GM18507 (cell line): ENCODE measurements at regions not wholly inside any gene's neighbourhood (a gene's known extent, or its start where the extent isn't known, plus 50 kb on each side); places are given as distances from the start of the nearest gene placed in this dataset.
"Not testable (repeated sequence)": the region's sequence is repeated elsewhere in the genome, so short reads cannot be mapped to it uniquely, and the experiment has no call there.

Experiments used
- DNase-seq: peaks from one replicate; pipeline ENCODE4 v3.0.0; 2011; ENCODE audit warnings: low read depth; ENCODE audit not compliant: insufficient read length; ENCODE audit errors: extremely low spot score
- FAIRE-seq: peaks from 2 replicates; lab custom pipeline; 2011; peaks lifted over from hg19 to GRCh38; lab: Jason Lieb, UNC

DNA sequence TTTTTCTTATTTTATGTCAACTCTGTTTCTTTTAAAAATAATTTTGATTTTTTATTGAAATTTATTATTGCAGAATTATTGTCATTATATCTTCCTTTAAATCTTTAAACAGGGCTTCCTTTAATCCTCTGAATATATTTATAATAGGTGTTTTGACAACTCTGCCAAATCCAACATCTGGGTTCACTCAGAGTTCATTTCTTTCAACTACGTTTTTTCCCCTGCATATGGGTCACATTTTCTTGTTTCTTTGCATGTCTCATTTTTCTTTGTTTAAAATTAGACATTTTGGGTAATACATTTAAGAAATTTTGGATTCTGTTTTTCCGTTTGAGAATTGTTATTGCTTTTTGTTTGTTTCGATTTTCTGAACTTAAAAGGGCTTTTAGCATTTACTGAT, 655.1 kb upstream of the CITED2 start:
- no peak for FAIRE-seq
- DNase-seq, result no peak

DNA sequence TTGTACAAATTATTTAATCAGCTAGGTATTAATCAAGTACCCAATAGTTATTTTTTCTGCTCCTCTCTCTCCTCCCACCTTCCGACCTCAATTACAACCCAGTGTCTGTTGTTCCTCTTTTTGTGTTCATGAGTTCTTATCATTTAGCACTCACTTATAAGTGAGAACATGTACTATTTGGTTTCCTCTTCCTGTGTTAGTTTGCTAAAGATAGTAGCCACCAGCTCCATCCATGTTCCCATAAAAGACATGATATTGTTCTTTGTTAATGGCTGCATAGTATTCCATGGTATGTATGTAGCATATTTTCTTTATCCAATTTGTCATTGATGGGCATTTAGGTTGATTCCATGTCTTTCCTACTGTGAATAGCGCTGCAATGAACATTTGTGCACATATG, 652.8 kb upstream of the CITED2 start:
- FAIRE-seq (no peak), DNase-seq (no peak)

DNA sequence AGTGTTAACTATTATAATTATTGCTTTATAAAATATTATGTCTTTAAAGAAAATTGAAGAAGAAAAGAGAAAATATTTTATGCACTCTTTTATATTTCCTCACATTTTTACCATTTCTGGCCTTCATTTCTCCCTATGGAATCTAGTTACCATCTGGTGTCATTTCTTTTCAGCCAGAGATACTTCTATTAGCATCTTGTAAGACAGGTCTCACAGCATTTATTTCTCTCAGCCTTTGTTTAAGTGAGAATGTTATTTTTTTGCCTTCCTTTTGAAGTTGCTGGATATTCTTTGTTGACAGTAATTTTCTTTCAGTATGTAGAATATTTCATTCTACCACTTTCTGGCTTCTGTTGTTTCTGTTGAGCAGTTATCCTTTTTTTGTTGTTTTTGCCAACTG, 652.1 kb upstream of the CITED2 start:
- DNase-seq, result no peak
- FAIRE-seq, result no peak

DNA sequence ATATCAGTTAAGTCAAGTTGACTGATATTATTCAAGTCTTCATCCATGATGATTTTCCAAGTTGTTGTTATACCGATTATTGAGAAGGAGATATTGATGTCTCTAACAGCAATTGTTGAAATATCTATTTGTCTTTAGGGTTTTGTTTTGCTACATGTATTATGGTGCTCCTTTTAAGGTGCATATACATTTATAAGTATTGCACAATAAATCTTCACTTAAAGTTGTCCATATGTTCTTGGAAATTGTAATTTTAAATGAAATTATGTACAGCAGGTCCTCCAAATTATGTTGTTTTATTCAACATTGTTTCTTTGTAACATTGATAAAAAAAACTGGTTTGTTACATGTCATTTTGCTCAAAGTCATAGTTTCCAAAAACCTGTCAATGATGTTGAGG, 650.7 kb upstream of the CITED2 start:
- FAIRE-seq, result no peak
- no peak for DNase-seq

DNA sequence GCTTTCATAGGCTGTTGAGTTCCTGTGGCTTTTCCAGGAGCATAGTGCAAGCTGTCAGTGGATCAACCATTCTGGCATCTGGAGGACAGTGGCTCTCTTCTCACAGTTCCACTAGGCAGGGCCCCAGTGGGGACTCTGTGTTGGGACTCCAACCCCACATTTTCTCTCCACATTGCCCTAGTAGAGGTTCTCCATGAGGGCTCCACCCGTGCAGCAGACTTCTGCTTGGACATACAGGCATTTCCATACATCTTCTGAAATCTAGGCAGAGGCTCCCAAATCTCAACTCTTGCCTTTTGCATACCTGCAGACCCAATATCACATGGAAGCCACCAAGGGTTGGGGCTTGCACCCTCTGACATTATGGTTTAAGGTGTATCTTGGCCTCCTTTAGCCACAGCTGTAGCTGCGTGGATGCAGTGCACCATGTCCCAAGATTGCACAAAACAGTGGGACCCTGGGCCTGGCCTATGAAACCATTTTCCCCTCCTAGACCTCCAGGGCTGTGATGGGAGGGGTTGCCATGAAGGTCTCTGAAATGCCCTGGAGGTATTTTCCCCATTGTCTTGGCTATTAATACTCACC, 645.9 kb upstream of the CITED2 start:
- FAIRE-seq (no peak), DNase-seq (no peak)

DNA sequence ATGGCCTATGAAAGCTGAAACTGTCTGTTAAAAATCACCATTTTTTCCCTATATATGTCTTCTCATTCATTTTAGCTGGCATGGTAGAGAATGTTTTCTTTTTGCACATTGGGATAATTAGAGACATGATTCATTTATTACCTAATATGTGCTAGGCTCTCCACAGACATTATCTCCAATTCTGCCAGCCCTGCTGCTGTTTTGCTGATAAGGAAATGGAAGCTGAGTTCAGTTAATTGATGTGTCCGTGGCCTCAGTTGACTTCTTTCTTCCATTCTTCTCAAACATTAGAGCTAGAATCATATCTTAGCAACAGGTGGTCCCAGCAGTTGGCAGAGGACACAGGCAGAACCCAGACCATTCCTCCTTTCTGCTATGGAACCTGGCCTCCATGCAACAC, 644.1 kb upstream of the CITED2 start:
- DNase-seq, result no peak

DNA sequence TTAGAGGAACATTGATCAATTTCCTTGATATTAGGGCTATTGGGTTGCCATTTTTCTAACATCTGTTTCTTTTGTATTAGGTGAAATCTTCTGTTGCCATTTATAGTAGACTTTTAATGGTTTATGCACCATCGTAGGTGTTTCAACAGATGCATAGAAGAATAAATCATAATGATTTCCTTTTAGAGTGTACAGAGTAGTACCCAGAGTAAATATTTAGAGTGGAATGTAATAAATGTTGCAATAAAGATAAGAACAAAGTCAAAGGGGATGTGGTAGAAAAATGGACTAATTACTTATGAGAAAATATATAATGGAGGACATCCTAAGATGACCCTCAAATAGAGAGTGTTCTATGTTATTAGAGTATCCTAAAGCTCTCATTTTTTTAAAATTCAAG, 643.0 kb upstream of the CITED2 start:
- FAIRE-seq (no peak), DNase-seq (no peak)

More for the DNA sequence above, 644.1 kb upstream of the CITED2 start:
- no peak for FAIRE-seq

DNA sequence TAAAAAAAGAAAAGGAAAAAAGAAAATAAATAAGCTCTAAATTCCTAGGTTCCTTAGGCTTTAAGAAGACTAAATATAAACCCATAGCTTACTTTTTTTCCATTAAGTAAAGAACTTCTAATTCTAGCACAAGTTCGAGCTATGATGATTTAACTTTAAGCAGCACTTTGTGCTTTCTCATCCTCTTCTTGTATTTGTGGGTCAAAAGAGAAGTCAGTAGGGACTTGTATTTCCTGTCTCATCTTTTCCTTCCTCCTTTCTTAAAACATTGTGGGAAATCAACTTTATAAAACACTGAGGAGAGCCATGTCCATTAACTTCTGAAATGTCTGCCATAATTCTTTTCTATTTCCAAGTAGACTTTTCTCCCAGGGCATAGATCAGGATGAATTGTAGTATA, 637.7 kb upstream of the CITED2 start:
- DNase-seq, result no peak
- FAIRE-seq, result no peak

DNA sequence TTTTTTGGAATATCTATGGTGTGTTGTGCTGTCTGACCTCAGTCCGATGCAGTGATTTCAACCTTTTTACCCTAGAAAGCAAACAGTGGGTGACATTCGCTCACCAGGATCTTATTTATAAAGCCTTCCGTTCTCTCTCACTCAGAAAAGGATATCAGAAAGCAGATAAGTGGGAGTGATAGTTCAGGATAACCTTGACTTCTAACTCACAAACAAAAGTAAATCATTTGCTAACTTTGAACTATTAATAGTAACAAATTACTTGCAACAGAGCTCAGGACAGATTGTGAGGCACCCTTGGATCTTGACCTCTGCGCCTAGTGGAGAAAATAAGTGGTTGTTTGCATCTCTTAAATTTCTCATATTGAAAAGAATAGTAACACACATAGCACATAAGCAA, 637.1 kb upstream of the CITED2 start:
- no peak for FAIRE-seq
- no peak for DNase-seq

DNA sequence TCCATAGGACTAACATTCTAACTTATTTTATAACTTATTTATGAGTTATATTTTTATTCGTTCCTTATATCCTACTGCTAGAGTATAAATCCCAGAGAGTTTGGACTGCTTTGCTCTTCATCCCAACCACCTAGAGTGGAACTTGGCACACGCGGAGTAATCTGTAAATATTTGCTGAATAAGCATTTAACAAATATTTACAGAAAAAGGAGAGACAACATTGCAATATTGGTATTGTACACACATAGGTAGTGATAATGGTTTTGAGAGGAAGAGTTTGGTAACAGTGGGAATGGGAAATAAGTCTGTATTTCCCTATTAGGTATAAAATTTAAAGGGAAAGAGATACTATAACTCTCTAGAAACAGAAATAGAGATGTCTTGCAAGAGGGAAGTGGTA, 634.8 kb upstream of the CITED2 start:
- FAIRE-seq, result no peak

DNA sequence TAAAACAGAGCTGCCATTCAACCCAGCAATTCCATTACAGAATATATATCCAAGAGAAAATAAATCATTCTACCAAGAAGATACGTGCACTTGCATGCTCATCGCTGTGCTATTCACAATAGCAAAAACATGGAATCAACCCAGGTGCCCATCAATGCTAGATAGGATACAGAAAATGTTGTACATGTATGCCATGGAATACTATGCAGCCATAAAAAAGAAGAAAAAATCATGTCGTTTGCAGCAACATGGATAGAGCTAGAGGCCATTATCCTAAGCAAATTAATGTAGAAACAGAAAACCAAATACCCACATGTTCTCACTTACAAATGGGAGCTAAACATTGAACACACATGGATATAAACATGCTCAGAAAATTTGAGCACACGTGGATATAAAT, 633.1 kb upstream of the CITED2 start:
- DNase-seq (no peak), FAIRE-seq (no peak)

More for the DNA sequence above, 634.8 kb upstream of the CITED2 start:
- DNase-seq, result no peak

DNA sequence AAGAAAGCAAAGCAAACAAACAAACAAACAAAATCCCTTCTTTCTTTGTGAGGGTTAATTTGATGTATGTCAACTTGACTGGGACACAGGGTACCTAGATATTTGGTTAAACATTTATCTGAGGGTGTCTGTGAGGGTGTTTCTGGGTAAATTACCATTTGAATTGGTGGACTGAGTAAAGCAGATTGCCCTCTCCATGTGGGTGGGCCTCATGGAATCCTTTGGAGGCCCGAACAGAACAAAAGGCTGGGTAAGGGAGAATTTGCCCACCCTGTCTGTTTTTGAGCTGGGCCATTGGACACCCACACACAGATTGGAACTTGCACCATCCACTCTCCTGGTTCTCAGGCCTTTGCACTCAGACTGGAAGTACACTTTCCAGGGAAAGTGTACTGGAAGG, 628.8 kb upstream of the CITED2 start:
- no peak for FAIRE-seq
- DNase-seq, result no peak

DNA sequence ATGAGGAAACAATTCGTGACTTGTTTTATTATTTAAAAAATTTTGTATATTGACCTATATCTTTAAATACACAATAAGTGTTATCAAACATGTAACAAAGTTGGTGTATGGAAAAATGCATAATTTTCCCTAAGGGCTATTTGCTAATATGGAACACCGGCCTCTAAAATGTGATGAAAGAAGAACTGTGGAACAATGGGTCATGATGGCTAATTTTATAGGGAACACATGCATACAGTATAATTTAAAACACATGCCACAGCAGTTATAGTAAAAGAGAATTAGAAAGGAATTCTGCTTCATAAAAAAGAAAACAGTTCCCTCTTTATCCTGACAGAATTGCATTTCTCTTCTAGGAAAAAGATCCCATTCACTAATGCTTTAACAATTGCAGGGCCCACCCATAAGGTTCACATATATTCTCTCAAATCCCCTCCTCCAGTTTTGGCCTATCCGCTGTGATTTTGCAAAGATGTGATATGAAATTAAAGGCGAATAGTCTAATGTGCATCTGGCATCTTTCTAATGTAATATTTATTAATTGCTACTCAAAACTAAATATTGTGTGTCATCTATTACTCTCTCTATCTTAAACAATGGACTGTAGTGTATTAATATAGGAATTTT, 628.1 kb upstream of the CITED2 start:
- no peak for FAIRE-seq

DNA sequence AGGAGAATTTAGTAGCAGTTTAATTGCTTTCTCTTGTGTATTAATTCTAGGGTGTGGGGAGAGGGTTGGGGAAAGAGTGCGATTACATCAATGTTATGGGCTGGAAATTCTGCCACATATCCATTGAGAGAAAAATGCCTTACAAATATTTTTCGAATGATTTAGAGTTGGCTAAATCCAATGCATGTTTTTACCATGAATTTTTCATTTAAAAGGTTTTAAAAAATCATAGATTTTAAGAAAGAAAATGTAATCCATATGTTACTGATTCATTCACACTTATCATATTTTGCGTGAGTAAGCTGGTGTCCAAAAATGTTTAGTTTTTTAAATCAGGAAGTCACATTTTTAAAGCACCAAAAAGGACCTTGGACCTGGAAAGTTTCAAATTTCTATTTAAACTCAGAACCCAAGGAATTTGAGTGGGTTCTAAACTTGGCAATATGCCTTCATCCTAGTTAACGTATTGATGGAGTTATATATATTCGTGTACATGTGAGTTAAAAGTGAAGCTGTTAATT, 627.4 kb upstream of the CITED2 start:
- DNase-seq (no peak), FAIRE-seq (no peak)

More for the DNA sequence above, 628.1 kb upstream of the CITED2 start:
- DNase-seq, result no peak

DNA sequence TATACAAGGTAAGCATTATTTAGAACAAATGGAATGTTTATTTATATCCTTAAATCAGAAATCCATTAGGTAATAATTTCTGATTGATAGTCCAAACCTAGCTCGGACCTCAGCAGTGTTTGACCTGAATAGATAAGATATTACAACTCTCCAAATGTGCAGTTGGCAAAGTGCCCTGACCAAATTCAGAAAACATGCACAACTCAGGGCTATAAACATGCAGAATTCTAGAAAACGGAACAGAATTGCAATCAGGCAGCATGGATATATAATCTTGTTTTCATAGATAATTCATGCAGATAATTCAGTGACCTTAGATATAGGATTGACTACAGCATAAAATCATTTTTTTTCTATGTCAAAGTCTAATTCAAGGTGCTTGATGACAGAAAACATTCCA, 626.6 kb upstream of the CITED2 start:
- FAIRE-seq (no peak), DNase-seq (no peak)

DNA sequence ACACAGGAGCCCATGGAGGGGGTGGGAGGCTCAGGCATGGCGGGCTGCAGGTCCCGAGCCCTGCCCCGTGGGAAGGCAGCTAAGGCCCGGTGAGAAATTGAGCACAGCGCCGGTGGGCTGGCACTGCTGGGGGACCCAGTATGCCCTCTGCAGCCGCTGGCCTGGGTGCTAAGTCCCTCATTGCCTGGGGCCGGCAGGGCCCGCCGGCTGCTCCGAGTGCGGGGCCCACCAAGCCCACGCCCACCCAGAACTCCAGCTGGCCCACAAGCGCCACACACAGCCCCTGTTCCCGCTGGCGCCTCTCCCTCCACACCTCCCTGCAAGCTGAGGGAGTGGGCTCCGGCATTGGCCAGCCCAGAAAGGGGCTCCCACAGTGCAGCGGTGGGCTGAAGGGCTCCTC, 625.2 kb upstream of the CITED2 start:
- not testable (repeated sequence) for FAIRE-seq

DNA sequence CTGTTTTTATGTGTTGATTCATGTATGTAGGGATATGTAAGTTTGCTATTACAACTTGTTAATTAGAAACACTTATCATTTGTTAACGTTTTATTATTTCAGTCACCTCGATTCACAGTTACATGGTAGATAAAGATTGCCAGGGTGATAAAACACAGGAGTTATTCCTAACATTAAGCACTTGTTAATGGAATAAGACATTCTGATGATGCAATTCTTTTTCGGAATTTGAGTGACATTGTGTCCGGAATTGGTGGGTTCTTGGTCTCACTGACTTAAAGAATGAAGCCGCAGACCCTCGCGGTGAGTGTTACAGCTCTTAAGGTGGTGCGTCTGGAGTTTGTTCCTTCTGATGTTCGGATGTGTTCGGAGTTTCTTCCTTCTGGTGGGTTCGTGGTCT, 624.0 kb upstream of the CITED2 start:
- FAIRE-seq, result not testable (repeated sequence)

More for the DNA sequence above, 625.2 kb upstream of the CITED2 start:
- not testable (repeated sequence) for DNase-seq

DNA sequence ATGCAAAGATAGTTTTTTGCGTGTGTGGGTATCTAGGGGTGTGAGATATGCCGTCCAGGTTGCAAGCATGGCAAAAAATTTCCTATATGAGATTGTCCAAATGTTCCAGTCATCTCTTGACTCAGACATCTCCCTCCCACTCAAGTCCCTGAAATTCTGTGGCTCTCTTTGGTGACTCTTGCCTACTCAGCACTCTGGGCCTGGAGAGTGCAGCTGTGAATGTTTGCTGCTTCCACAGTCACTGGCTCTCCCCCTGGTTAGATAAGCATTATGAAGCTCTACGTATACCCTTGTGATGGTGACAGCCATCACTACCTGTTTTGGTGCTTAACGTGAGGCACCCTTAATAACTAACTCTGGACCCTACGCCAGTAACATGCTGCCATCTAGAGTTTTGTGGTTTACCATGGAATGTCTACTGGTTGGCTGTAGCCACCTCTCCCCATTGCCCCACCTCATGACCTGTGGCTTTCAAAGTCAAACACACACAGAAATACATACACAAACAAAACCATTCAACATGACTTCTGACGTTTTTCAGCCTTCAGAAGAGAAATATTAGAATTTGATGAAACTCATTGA, 621.9 kb upstream of the CITED2 start:
- no peak for DNase-seq
- peak; percentile 33 for FAIRE-seq

More for the DNA sequence above, 624.0 kb upstream of the CITED2 start:
- DNase-seq, result not testable (repeated sequence)

DNA sequence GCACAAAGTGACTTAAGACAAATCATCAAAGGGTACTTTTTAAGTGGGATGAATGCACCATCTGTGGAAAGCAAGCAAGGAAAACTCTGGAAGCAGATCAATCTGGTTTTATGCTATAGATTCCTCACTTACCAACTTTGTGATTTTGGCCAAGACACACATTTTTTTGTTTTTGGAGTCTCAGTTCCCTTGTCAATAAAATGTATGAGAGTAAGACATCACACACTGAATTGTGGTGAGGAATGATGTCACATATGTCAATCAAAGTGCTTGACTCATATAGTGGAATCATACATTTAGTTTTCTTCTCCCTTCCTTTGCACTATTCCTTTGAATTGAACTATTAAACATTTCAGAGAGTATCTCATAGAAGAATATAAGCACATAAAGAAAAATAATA, 620.5 kb upstream of the CITED2 start:
- FAIRE-seq (no peak), DNase-seq (no peak)

DNA sequence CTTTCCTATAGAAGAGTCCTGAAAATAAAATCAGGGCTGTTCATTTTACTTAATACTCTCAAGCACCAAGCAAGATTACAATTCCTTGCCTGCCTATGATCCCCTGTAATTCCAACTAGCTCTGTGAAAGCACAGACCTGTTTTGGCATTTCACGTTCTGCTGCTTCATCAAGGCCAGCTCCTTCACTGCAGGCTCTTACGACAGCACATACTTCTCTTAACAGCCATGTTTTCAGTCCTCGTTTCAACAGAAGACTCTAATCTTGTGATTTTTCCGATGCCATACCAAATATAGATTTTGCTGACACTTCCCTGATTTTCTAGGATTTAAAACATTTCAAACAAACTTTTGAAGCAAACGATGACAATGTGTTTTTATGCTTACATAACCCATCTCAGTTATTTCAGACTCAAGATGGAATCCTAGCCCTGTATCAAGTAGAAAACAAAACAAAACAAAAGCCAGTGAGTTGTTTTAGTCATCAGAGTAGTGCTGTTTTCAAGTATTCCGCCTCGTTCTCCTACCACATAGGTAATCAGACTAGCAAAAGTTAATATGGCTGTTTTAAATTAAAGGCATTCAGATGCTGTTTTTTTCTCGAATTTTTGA, 616.5 kb upstream of the CITED2 start:
- DNase-seq (no peak), FAIRE-seq (no peak)
